ENCODE measurements at regions not wholly inside any gene's neighbourhood (a gene's known extent, or its start where the extent isn't known, plus 50 kb on each side); places are given as distances from the start of the nearest gene placed in this dataset.
"Not testable (repeated sequence)": the region's sequence is repeated elsewhere in the genome, so short reads cannot be mapped to it uniquely, and the experiment has no call there.

- DNase-seq = no peak
Measured at GRCh38 chr6:105560611-105561066, 157.8 kb upstream of the PREP start.

GRCh38 chr6:105557291-105557690 is 154.4 kb upstream of the PREP start:
- no peak for DNase-seq

GRCh38 chr6:105553171-105553570 is 150.3 kb upstream of the PREP start:
- DNase-seq = no peak

GRCh38 chr6:105550955-105551620 is 148.2 kb upstream of the PREP start:
- DNase-seq = no peak

- no peak for DNase-seq
Measured at GRCh38 chr6:105546754-105547153, 143.9 kb upstream of the PREP start.

- DNase-seq = no peak
Measured at GRCh38 chr6:105545947-105546731, 143.3 kb upstream of the PREP start.

GRCh38 chr6:105545228-105545920 is 142.5 kb upstream of the PREP start:
- no peak for DNase-seq

- no peak for DNase-seq
Measured at GRCh38 chr6:105539911-105540310, 137.0 kb upstream of the PREP start.

GRCh38 chr6:105537981-105538578 is 135.2 kb upstream of the PREP start:
- no peak for DNase-seq

GRCh38 chr6:105536961-105537360 is 134.1 kb upstream of the PREP start:
- DNase-seq = no peak

GRCh38 chr6:105533301-105533700 is 130.4 kb upstream of the PREP start:
- DNase-seq = no peak

- no peak for DNase-seq
Measured at GRCh38 chr6:105526225-105526872, 123.5 kb upstream of the PREP start.

GRCh38 chr6:105522626-105523322 is 119.9 kb upstream of the PREP start:
- DNase-seq = no peak

GRCh38 chr6:105519954-105520353 is 117.1 kb upstream of the PREP start:
- DNase-seq = no peak

- DNase-seq = not testable (repeated sequence)
Measured at GRCh38 chr6:105518993-105519392, 116.1 kb upstream of the PREP start.

- DNase-seq = no peak
Measured at GRCh38 chr6:105515054-105515453, 112.2 kb upstream of the PREP start.

- DNase-seq = no peak
Measured at GRCh38 chr6:105514306-105514705, 111.4 kb upstream of the PREP start.

GRCh38 chr6:105511639-105512038 is 108.8 kb upstream of the PREP start:
- no peak for DNase-seq

GRCh38 chr6:105510746-105511145 is 107.9 kb upstream of the PREP start:
- no peak for DNase-seq

GRCh38 chr6:105509506-105510331 is 106.8 kb upstream of the PREP start:
- no peak for DNase-seq

GRCh38 chr6:105507811-105508210 is 104.9 kb upstream of the PREP start:
- DNase-seq = no peak

Measured in NCI-H1105 (cell line).